ENCODE measurements at regions not wholly inside any gene's neighbourhood (a gene's known extent, or its start where the extent isn't known, plus 50 kb on each side); places are given as distances from the start of the nearest gene placed in this dataset.

GRCh38 chr16:79297296-79297695 is 303.2 kb downstream of the MAF start:
- Mint-ChIP-seq H3K9me3 (no peaks in the 10 kb centered on the region), H3K27ac (ENCODE audit: unreplicated experiment) (no peak overlapping the region), H3K4me3 (no peak overlapping the region), H3K4me1 (peaks cover 31% of the 10 kb centered on the region), H3K27me3 (ENCODE audit: low read depth) (peaks cover 75% of the 10 kb centered on the region), H3K36me3 (ENCODE audit: low read depth) (no peaks in the 10 kb centered on the region)
- no peak for DNase-seq (ENCODE audit: low read depth, low spot score)
- no peak for TF ChIP-seq CTCF (conservative IDR thresholded peaks at IDR 0.05)

- Mint-ChIP-seq H3K36me3 (ENCODE audit: low read depth) (no peaks in the 10 kb centered on the region), H3K27ac (ENCODE audit: unreplicated experiment) (no peak overlapping the region)
- no peak for DNase-seq (ENCODE audit: low read depth, low spot score)
Measured at GRCh38 chr16:79296491-79296890, 304.0 kb downstream of the MAF start.

GRCh38 chr16:79295746-79296145 is 304.8 kb downstream of the MAF start:
- TF ChIP-seq CTCF (conservative IDR thresholded peaks at IDR 0.05): no peak
- no peak overlapping the region for H3K4me3 Mint-ChIP-seq
- H3K27me3 Mint-ChIP-seq (ENCODE audit: low read depth): peaks cover 76% of the 10 kb centered on the region
- peaks cover 24% of the 10 kb centered on the region for H3K4me1 Mint-ChIP-seq
- H3K36me3 Mint-ChIP-seq (ENCODE audit: low read depth): no peaks in the 10 kb centered on the region
- no peak for DNase-seq (ENCODE audit: low read depth, low spot score)
- H3K27ac Mint-ChIP-seq (ENCODE audit: unreplicated experiment): no peak overlapping the region
- H3K9me3 Mint-ChIP-seq: no peaks in the 10 kb centered on the region

More at GRCh38 chr16:79296491-79296890, 304.0 kb downstream of the MAF start:
- Mint-ChIP-seq H3K9me3 (no peaks in the 10 kb centered on the region), H3K27me3 (ENCODE audit: low read depth) (peaks cover 75% of the 10 kb centered on the region), H3K4me1 (peaks cover 30% of the 10 kb centered on the region), H3K4me3 (no peak overlapping the region)
- TF ChIP-seq CTCF (conservative IDR thresholded peaks at IDR 0.05): no peak

- Mint-ChIP-seq H3K27ac (ENCODE audit: unreplicated experiment) (no peak overlapping the region), H3K4me1 (peaks cover 21% of the 10 kb centered on the region), H3K9me3 (no peaks in the 10 kb centered on the region), H3K36me3 (ENCODE audit: low read depth) (no peaks in the 10 kb centered on the region), H3K27me3 (ENCODE audit: low read depth) (peaks cover 79% of the 10 kb centered on the region), H3K4me3 (no peak overlapping the region)
- DNase-seq (ENCODE audit: low read depth, low spot score): no peak
- TF ChIP-seq CTCF (conservative IDR thresholded peaks at IDR 0.05): no peak
Measured at GRCh38 chr16:79295162-79295561, 305.4 kb downstream of the MAF start.

GRCh38 chr16:79294568-79294967 is 306.0 kb downstream of the MAF start:
- no peak overlapping the region for H3K4me3 Mint-ChIP-seq
- DNase-seq (ENCODE audit: low read depth, low spot score): no peak
- H3K4me1 Mint-ChIP-seq: peaks cover 17% of the 10 kb centered on the region
- TF ChIP-seq CTCF (conservative IDR thresholded peaks at IDR 0.05): no peak
- H3K27me3 Mint-ChIP-seq (ENCODE audit: low read depth): peaks cover 80% of the 10 kb centered on the region
- no peaks in the 10 kb centered on the region for H3K36me3 Mint-ChIP-seq (ENCODE audit: low read depth)
- H3K9me3 Mint-ChIP-seq: no peaks in the 10 kb centered on the region
- no peak overlapping the region for H3K27ac Mint-ChIP-seq (ENCODE audit: unreplicated experiment)
